AG08395 (cell line): ENCODE measurements at regions not wholly inside any gene's neighbourhood (a gene's known extent, or its start where the extent isn't known, plus 50 kb on each side); places are given as distances from the start of the nearest gene placed in this dataset.
A peak's percentile ranks its signal among the peaks of the same experiment; 100 is the strongest.
"Not testable (repeated sequence)": the region's sequence is repeated elsewhere in the genome, so short reads cannot be mapped to it uniquely, and the experiment has no call there.

Experiments
- DNase-seq: peaks from one replicate; pipeline ENCODE4 v3.0.0; 2012; ENCODE audit warnings: mixed read lengths, low spot score

DNA sequence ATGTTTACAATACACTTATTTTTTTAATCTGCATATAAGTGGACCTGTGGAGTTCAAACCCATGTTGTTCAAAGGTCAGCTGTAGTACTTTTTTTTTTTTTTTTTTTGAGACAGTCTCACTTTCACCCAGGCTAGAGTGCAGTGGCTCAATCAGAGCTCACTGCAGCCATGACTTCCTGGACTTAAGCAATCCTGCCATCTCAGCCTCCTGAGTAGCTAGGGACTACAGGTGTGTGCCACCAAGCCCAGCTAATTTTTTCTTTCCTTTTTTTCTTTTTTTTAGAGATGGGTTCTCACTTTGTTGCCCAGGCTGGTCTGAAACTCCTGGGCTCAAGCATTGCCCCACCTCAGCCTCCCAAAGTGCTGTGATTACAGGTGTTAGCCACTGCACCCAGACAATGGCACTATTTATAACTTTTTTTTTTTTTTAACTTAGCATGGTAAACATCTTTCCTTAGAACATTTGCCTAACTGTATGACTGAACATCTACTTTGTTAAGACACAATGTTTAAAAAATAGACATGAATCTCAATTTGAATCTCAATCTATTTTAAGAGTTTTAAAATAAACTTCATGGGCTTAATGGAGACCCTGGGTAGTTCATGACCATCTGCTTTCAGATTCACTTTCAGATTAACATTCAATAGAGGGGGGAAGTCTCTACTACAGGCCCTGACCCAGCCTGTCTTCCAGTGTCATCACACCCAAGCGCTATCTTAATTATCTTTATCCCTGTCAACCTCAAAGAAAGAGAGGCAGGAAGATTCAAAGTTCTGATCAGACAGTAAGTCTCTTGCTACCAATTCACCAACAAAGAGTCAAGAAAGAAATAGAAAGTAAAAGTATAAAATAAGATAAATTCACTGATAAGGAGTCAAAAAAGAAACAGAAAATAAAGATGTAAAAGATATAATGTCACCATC lies 97.7 kb upstream of the DOCK9 start:
- DNase-seq: no peak

DNA sequence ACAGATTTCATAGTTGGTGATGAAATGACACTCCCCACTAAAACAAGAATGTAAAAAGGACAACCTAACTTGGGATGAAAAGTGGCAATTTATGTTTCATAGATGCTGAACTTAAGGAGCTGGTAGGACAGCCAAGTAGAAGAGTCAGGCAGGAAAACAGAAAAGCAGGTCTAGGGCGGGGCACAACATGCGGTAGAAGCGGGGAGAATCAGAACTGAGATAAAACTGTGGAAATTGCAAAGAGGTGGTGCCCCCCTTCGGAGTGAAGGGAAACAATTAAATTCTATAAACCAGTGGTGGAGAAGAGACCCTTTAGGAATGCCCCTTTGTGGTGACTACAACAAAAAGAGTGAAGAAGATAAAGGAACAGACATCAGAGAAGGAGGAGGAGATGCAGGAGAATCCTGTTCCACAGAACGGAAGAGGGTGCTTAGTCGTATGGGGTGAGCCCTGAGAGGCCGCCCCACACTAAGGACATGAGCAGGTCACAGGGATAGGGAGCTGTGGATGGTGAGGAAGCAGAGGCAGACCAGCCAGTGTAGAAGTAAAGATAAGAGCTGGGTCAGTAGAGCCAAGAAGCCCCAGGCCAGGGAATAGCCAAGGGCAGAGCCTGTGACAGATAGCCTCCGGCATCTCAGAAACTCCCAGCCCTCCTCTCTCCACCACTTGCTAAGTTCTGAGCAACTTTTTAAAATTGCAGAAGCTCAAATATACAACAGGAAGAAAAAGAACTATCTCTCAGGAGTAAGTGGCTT lies 100.3 kb upstream of the DOCK9 start:
- DNase-seq: no peak

DNA sequence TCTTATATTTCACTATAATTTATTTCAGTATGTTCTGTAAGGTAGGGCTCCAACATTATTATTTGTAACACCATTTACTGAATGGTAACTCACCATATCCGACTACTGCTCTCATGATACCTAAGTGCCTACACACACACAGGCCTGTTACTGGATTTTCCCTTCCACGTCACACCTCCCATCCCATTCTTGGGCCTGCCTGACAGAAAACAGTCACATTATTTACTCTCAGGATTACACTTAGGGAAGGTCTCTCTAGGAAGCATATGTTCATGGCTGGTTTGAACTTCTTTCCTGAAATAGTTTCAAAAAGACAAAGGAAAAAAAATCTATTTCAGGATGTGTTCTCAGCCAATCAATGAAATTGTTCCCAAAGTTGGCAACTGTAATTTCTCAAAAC lies 102.3 kb upstream of the DOCK9 start:
- no peak for DNase-seq

DNA sequence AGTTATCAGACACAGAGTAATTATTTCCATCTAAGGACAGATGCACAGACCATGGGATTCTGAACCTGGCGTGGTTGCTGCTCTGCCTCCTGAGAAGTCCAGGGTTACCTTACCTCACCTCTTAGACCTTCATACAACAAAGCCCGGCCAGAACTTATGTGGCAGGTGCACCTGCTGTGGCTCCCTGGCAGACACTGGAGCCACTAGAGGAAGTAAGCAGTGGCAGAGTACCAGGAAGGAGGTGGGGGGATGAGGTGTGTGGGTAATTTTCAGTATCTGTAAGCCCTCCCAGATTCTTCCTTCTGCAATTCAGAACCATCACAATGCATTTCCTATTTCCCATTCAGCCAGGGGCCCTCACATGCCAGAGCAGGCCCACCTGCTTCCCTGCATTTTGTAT lies 106.1 kb upstream of the DOCK9 start:
- no peak for DNase-seq

DNA sequence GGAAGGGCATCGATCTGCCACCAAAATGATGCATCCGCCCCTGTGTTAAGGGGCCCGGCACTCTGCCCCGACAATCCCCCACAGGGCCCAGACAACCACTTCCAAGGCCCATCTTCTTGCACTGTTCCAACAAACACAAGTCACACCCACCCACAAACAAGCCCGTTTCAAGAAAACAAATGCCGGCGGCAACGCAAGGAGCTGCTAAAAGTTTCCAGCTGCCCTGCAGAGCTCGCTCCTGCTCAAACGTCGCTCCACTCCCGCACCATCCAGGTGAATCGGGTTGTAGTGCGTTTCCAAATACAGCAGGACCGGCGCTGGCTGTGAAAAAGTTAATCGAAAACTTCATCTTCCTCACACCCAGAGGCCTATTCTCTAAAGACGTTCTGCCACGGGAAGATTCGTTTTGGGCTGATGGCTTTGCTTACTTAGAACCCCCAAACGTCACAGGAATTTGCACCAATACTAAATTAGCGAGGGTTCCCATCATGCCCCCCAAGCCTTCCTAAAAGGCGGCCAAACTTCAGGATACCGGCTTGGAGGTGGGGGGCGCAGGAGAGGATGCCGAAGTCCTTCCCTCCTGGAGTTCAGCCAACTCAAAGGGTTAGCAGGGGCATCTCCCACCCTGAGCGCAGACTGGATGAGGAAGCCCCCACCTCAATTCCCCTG lies 107.4 kb upstream of the DOCK9 start:
- DNase-seq: peak; percentile 5

DNA sequence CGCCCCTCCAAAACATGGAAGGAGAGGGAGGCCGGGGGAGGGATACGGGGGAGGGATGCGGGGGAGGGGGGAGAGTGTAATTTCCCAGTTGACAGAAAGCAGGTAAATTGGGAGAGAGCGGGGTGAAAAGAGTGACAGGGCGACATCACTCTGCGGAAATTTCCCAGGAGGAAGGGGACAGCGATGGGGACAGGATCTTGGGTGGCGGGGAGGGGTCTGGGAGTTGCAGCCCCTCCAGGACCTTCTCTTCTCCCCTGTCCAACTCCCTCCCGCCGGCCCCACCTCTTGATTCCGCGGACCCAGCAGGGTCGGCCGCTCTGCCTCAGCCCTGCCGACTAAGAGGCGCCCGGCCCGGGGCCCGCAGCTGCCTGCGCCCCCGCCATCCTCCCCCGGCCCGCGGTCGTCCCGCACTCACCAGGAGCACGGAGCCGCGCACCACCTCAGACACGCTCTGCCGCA lies 108.0 kb upstream of the DOCK9 start:
- no peak for DNase-seq

DNA sequence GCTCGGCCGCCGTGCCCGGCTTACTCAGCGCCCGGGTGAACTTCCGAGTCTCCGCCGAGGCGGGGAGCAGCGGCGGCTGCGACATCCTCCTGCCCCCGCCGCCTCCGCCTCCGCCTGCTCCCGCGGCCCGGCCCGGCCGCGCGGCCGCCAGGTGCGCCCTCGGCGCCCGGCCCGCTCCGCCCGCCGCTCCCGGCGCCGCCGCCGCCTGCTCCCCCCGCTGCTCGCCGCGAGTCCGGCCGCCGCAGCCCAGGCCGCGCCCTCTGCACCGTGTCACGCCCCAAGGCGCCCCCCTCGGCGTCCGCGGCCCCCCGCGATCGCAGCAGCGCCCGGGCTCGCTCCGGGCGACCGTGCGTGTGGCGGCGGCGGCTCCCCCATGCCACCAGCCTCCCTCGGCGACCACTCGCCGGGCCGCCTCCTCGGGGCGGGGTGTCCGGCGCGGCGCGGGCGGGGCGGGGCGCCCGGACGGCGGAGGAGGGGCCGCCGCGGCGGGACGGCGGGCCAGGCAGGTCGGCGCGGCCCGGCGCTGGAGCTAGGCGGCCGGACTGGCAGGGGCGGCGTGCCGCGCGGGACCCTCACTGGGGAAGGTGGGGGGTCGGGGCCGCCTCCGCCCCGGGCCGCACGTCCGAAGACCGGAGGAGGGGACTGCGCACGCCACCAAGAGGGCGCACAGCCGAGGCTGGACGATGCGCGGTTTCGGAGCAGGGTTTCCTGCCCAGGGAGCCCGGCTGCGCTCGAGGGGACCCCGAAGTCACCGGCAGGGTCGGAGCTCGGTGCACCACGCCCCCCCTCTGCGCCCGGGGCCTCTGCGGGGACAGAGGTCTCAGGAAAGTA lies 108.6 kb upstream of the DOCK9 start:
- DNase-seq: peak; percentile 68

DNA sequence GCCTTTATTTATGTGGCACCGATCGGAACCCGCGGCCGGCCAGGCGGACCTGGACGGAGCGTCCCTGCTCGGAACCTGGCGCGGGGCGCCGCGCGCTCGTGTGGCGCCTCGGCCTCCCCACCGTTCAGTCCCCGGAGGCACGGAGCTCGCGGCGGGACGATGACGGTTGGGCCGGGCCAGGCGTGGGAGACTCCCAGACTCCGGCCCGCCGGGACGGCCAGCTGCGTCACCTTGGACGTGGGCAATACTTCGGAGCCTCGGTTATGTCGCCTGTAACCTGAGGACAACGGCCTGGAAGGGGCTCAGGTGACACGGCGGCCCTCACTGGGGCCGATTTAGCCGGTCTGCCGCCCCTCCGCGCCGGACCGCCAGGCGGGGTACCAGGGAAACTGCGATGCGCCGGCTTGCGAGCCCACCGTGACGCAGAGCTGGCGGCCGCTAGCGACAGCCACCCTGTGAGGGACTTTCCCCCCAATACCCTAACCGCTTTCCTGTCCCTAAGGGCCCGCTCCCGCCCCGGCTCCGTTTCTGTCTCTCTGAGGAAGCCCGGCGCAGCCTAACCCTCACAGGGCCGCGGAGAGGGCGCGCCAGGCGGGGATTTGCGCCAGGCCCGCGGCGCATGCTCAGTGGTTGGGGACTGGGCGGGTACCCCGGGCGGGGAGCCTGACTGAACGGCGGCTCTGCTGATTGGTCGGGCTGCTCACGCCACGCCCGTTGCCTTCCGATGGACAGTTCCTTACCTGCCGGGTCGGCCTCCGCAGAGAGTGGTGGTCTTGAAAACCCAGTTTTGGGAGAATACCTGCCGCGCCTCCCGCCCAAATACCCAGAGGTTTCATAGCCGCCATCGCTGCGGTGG lies 109.5 kb upstream of the DOCK9 start:
- DNase-seq: peak; percentile 99

DNA sequence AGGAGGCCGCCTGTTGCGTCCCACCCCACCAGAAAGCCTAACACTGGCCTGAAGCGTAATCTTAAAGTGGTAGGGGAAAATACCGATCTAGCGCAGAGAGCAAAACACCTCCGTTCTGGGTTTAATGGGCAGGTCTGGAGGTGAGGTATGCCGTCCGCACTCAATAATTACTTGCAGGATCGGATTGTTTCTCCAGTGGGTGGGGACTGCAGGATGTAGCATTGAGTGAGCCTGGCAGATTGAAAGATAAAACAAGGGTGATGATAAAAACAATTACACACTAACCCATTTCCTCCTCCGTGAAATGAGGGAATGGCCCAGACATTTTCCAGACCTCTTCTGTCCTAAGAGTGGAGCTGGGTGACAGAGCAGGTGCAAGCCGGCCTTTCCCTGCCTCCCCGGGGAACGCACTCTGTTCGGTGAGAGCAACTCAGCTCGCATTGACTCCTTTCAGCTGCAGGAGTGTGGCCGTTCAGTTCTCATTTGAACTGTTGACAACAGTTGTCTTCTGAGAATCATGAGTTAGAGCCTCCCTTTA lies 110.2 kb upstream of the DOCK9 start:
- DNase-seq: no peak

DNA sequence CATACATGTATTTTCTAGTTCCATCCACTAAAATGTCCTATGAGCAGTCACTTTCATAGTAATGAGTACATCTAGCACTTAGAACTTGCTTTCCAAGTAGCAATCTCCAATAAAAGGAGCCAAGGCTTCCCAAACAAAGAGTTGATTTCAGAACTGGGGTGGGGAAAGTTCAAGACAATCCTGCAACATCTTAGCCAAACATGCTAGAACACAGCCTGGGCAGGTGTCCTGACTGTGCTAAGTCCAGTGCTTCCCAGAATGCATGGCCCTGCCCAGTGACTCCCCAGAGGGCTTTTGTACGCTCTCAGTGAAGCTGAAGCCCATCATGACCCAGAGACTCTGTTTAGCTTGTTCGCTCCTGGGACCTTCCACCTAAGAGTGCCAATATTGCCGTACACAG lies 106.7 kb upstream of the UBAC2 start:
- no peak for DNase-seq

DNA sequence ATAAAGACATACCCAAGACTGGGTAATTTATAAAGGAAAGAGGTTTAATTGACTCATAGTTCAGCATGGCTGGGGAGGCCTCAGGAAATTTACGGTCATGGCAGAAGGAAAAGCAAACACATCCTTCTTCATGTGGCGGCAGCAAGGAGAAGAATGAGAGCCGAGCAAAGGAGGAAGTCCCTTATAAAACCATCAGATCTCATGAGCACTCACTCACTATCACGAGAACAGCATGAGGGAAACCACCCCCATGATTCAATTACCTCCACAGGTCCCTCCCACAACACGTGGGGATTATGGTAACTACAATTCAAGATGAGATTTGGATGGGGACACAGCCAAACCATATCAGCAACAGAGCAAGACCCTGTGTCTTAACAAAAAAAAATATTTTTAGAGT lies 98.8 kb upstream of the UBAC2 start:
- not testable (repeated sequence) for DNase-seq

DNA sequence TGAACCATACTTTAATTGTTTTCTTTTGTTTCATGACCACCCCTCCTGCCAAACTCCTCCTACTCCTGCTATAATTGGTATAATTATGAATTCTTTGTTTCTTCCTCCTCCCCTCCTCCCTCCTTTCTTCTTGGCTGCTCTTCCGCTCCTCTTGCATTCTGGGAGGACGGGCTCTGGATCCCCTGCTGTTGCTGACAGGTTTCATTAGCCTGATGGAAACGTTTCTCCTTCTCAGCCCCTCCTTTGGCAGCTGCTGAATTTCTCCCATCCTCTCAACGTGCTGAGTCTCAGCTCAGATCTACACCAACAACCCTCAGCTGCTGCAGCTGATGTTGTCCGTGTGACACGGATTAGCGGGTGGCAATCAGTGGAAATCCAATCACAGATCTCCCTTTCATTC lies 97.1 kb upstream of the UBAC2 start:
- DNase-seq: peak; percentile 29

DNA sequence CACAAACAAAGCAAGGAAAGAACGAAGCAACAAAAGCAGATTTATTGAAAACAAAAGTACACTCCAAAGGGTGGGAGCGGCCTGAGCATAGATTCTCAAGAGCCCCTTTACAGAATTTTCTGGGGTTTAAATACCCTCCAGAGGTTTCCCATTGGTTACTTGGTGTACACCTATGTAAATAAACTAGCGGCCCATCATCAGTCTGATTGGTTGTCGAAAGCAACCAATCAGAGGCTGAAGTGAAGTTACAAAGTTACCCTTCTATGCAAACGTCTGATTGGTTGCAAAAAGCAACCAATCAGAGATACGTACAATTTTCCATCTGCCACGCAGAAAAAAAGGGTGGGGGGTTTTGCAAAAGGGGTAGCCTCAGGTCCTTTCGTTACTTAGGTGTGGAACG lies 96.3 kb upstream of the UBAC2 start:
- no peak for DNase-seq

DNA sequence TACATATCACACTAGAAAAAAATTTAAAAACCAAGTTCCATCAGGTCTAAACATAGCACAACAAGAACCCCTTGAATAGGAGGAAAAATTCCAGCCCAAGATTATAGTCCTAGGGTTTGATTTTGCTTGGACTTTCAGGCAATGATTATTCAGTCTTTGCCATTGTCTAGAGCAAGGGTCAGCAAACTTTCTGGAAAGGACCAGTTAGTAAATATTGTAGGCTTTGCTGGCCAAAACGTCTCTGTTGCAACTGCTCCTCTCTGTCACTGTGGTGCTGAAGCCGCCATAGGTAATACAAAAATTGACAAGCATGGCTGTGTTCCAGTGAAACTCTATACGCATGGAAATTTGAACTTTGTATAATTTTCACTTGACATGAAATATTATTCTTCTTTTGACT lies 95.5 kb upstream of the UBAC2 start:
- no peak for DNase-seq

DNA sequence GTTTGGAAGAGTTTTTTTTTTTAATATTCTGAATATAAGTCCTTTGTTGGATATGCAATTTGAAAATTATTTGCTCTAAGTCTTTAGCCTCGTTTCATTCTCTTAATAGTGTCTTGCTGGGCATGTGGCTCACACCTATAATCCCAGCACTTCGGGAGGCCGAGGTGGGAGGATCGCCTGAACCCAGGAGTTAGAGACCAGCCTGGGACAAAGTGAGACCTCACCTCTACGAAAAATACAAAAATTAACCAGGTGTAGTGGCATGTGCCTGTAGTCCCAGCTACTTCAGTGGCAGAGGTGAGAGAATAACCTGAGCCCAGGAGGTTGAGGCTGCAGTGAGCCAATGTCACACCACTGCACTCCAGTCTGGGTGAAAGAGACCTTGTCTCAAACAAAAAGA lies 87.3 kb upstream of the UBAC2 start:
- no peak for DNase-seq

DNA sequence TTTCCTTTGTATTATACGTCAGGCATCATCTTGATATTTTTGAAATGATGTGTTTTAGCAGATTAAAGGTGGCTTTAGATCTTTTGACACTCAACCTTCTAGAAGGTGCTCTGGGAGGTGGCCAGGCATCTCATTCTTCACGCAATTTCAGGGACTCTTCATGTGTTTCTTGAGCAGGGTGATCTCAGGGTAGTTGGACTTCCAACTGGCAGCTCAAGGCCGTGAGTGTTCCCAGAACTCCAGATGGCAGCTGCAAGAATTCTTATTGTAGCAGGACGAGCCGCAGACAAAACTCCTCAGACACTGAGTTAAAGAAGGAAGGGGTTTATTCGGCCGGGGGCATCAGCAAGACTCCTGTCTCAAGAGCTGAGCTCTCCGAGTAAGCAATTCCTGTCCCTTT lies 82.5 kb upstream of the UBAC2 start:
- DNase-seq: no peak

DNA sequence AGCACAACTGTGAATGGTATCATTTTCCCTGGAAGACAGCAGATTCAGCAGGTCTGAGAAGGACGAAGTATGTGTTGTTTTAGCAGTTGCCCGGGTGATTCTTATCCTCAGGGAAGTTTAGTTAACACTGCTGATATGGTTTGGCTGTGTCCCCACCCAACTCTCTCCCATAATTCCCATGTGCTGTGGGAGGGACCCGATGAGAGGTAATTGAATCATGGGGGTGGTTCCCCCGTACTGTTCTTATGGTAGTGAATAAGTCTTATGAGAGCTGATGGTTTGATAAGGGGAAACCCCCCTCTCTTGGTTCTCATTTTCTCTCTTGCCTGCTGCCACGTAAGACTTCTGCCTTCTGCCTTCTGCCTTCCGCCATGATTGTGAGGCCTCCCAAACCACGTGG lies 81.0 kb upstream of the UBAC2 start:
- DNase-seq: no peak

DNA sequence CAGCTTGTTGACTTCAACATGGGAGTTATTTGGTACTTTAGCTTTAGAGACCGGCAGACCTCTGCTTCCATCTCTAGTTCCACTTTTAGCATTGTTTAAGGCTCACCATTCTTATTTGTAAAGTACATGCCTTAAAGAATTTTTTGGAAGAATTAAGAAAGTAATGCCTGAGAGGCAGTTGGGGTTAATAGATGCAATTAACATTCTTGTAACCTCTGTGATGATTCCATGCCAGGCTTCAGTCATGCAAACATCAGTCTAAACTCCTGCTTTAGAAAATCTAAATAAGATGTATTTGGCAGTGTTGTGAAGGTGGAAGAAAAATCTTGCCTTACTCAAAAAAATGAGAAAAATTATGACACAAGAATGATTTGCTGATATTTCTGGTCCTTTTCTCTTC lies 79.9 kb upstream of the UBAC2 start:
- DNase-seq: no peak

DNA sequence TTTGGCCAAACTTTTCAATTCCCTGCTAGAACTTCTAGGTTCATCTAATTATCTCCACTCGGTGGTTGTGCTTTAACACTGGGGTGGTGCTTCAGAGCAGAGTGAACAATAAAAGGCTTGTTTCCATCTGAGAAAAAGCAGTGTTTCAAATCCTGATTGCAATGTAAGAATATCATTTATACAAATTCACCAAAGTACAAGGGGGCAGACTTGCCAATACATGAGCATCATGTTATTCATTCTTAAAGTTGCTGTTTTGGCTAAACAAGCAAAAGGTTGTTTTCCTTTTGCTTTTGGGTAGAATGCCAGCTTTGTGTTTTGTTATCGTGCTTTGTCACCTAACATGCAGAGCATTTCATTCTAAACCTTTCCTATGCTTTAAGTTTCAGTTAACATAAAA lies 78.5 kb upstream of the UBAC2 start:
- DNase-seq: no peak
